Stimulated activated CD4-positive, alpha-beta T cell treated with anti-CD3 and anti-CD28 coated beads, Interleukin-15, amount 100 ng/mL, for 48 hours (primary cell): ENCODE measurements at regions not wholly inside any gene's neighbourhood (a gene's known extent, or its start where the extent isn't known, plus 50 kb on each side); places are given as distances from the start of the nearest gene placed in this dataset.

Source experiments
- DNase-seq, 2 donors: peaks; one replicate each; pipeline ENCODE4 v3.0.0-alpha.2; 2020; ENCODE audit warnings: low read depth in 2 of 2

DNA sequence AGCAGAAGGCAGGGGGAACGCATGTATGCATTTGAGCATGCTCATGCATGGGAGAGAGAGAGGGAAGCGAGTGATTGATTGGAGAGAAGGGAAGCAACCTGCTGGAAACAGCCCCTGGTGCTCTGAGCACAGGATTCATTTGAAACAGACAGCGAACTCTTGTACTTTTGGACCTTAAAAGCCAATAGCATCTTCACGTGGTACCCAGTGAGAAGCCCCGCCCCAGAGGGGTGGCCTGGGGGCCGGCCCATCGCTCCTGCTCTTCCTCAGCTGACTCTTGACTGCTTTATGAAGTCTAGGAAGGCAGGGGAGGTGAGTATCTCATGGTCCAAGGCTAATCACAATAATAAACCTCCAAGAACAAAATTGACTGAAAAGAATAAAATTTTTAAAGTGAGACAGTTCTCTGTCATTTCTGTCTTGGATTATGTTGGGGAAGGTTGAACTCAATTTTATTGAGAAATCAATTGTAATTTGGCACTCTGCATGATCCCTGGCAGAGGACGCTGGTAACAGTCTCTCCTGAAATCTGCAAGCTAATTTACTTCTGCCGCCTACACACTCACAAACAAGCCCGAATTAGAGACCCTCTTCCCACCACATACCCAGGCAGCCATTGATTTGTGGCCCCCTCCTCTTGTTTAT, 168.2 kb upstream of the PPARGC1A start:
- no peak for DNase-seq

DNA sequence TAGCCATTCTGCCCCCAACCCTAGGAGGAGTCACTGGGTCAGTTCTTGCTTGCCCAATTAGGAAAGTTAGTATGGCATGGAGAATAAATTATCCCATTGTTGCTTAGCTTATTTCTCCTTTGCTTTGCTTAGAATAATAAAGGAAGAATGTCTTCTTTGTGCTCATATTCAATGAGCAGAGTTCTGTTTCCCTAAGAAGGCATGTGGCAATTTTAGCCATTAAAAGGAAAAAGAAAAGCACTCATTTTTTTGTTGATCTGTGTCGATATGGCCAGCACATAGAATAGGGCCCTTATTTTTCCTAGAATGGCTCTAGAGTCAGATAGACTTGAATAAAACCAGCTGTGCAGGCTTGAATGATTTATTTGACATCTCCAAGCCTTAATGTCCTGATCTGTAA, 166.4 kb upstream of the PPARGC1A start:
- DNase-seq, result no peak

DNA sequence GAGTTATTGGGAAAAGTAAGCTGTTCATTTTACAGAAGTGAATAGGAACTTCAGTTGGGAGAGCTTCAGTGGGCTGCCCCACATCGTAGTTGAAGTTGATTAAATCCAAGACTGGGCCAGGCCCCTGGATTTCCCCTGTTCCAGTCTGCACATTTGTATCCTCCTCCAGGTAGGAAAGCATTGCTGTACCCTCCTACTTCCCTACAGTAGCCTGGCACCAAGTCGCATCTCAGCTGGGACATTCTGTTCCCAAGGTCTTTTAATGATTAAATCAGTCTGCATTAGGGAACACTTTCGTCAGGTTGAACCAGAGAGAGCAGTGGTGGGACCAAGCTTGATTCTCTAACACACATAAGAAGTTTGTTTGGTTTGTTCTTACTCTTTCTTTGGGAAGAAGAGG, 165.8 kb upstream of the PPARGC1A start:
- no peak for DNase-seq

DNA sequence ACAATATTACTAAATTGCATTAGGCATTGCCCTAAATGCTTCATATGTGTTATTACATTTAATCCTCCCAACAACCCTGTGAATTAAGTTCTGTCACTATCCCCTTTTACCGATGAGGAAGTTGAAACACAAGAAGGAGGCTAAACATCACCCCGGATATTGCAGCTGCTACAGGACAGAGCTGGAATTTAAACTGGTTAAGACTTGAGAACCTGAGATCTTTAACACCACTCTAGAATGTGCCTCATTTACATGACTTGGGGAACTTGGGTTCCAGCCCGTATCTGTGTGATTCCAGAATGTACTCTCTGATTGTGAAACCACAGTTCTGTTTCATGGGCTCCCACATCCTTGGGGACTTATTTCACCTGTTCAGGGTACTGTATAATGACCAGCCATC, 165.1 kb upstream of the PPARGC1A start:
- DNase-seq, result no peak

DNA sequence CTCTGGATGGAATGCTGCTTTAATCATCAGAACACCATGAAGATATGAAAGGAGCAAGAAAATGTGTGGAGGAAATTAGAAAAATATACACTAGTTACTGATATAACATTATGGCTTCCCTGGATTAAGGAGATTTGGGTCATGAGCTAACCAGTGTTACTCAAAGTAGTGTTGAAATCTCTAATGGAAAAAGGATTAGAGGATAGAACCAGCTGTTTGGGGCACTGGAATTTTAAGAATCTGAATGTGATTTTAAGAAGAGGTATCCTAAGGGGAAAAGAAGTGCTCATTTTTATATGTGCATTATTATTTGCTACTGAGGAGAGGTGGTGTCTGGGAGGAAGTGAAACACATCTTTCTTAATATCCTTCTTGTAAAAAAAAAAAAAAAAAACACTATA, 164.1 kb upstream of the PPARGC1A start:
- DNase-seq, result no peak

DNA sequence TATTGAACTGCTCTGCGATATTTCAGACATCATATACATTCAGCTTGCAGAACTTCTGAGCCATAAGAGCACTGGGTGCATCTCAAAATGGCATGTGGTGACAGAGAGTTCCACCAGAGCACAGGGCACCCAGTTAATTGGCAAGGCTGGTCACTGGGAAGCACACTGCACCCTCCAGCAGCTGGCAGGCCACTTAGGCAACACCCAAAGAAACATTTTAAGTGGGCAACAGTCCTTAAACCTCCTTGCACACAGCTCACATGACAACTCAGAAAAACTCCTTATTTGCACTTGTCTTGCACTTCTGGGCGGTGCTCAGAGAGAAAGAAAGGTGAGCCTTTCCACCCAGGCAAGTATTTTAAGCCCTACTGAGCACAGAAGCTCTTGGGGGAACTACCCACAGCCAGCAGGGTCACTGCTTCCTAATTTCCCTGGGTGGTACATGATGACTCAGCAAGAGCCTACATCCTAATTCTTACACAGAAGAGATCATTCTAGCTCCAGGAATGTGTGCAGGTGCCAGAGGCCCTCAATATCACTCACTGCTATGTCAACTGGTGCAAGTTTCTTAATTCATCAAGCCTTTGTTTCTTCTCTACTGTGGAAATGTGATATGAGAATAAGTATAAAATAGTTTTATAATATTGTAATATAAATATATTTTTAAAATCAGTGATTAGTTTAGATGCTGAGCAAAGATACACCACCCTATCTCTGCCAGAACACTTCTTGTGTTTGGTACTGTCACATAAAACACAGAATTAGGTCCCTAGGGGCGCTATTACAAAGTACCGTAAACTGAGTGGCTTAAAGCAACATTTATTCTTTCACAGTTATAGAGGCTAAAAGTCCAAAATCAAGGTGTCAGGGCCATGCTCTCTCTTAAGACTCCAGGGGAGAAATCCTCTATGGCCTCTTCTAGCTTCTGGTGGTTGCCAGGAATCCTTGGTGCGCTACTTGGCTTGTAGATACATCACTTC, 155.1 kb upstream of the PPARGC1A start:
- no peak for DNase-seq

DNA sequence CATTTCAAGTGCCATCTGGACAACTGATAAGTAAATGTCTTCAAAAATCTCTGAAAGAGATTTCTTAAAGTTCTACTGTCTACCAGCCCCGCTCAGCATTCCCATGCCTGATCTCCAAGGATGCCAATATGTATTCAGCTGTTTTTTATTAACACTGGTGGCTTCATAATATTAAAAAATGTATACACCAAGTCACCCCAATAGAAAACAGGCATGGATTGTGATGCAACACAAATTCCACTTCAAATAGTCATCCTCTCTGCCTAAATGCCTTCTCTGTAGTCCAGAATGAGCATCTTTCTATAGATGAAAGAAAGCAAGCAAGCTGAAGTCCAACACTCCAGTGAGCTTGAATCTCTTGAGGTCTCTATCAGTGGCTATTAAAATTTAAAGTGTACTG, 152.2 kb upstream of the PPARGC1A start:
- DNase-seq, result no peak

GRCh38 chr4:24040811-24041210, 151.0 kb upstream of the PPARGC1A start:
- DNase-seq, result no peak

DNA sequence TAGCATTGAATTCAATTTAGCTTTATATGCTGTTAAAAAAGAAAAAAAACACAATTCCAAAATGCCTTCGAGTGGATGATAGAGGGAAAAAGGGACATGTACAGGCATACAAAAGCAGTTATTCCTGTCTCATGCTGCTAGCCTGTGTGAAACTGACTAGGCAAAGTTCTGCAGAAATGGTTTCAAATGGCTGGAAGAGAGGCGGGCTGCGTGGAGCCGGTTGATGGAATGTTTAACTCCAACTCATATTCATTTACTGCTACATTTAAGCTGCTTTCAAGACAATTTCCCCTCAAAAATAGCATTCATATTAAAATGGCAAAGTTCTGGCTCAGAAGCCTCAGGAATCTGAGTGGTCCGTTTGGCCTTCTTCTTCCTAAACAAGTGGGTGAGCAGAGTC, 143.8 kb upstream of the PPARGC1A start:
- no peak for DNase-seq

- DNase-seq, result no peak
Observed at GRCh38 chr4:24032371-24032989, 142.6 kb upstream of the PPARGC1A start.

- DNase-seq, result no peak
Observed at GRCh38 chr4:24026596-24026995, 136.7 kb upstream of the PPARGC1A start.

GRCh38 chr4:24024605-24025004, 134.8 kb upstream of the PPARGC1A start:
- DNase-seq, result no peak

- DNase-seq, result no peak
Observed at GRCh38 chr4:24024157-24024556, 134.3 kb upstream of the PPARGC1A start.

DNA sequence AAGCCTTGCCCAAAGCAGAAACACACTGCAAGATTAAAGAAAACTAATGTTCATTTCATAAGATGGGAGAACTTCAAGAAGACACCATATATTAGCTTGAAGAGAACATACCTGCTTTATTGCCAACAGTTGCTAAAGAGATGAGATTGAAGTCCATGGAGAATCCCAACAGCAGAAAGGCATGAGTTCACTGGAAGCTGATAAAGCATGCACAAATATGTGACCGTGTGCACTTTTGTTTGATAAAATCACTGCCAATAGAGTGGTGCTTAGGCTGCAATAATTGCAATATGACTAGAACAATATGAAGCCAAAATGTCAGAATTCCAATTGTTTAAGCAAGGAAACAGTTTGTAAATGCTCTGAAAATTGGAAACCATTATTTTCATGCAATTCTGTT, 125.9 kb upstream of the PPARGC1A start:
- DNase-seq, result no peak

DNA sequence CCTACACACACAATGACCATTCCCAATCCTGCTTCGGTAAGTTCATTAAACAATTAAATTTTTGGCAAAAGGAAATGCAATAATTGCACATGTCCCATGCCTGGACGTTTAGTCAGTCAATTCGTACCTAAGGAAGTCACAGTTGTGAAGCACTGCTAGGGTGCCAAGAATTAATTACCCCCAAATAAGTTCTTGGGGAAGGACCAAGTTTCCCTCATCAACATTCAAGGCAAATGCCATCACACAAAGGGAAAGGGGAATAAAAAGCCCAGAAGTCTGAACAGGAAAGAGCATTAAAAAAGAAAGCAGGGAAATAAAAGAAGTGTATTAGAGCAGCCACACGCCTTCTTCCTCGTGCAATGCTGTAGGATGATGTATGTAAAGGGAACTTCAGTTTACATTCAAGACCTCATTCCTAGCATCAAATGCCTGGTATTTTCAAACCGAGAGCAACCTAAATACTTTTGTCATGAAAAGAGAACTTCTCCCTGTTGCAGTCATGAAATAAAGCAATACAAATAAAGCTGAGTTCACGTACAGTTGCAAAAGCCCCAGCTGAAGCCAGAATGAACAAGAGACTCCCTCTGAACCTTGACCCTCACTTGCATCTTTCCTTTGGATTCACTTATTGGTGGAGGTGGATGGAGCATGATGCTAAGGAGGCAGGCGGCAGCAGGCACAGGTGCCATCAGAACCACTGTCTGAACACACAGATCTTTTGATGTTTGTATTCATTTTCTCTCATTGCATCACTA, 124.0 kb upstream of the PPARGC1A start:
- DNase-seq, result no peak

DNA sequence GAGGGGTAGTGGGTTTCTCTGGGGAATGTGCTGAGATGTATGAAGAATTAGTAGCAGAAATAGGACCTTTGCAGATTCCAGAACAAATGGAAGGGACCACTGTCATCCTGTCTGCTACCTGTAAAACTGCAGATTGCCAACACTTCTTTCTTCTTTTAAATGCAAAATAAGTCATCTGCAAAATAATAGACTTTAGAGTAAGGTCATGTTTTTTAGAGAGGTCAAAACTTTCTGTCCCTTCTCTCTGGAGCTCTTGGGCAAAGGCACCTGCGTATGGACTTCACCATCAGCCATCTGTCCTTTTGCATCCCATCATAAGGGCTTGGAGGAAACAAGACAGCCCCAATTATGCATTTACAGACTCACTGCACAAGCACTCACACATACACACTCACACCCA, 121.1 kb upstream of the PPARGC1A start:
- DNase-seq, result no peak

GRCh38 chr4:24010573-24010972, 120.7 kb upstream of the PPARGC1A start:
- no peak for DNase-seq

DNA sequence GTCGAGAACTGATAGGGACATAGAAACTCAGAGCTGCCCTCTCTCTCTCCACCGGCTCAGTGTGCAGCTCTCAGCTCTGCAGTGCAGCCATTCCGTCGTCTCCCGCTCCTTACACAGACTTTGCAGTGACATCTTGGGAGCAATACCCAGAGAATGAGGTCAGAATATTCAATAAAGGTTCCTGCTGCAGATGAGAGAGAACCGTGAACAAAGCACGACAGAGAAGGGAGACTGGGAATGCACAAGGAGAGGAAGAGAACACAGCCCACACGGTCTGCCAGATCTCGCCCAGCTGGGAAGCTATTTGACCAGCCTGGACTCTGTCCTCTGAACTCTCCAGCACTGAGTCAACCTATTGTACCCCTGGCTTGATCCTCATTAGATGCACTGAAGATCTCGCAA, 118.0 kb upstream of the PPARGC1A start:
- no peak for DNase-seq

DNA sequence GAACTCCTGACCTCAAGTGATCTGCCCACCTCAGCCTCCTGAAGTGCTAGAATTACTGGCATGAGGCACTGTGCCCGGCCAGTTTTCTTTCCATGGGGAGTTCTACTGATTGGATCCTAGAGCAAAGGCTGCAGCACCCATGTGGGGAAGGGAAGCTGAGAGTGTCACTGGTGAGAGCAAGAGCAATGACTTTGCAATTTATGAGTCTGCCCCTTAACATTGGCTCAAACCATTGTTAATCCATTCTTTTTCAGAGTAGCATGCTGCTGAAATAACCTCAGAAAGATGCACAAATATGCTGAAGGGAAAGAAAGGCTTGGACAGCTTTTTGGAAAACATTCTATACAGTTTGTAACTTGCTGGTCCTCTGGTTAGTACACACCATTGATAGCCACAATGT, 116.4 kb upstream of the PPARGC1A start:
- DNase-seq, result no peak

DNA sequence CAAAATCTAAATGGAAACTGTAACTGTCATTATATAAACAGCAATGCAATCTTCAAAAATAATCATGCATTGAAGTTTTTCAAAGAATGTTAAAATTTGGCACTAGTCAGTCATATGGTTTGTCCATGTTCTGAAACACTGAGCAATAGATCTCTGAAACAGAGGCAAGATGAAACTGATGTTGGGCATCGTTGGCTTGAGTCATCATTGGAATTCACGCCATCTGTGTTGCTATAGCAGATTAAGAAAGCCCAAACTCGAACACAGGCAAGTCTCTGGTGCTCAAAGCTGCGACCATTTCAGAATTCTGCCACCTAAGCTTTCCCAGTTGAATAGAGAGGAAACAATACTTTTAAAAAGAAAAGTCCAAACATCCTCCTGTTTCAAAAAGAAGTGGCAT, 114.1 kb upstream of the PPARGC1A start:
- DNase-seq, result no peak

GRCh38 chr4:24003496-24003895, 113.6 kb upstream of the PPARGC1A start:
- DNase-seq, result no peak

GRCh38 chr4:24002330-24002966, 112.6 kb upstream of the PPARGC1A start:
- no peak for DNase-seq
